DOHH2 (cell line): ENCODE measurements at regions not wholly inside any gene's neighbourhood (a gene's known extent, or its start where the extent isn't known, plus 50 kb on each side); places are given as distances from the start of the nearest gene placed in this dataset.

Source experiments
- H3F3A ChIP-seq: fragments of 200-600 bp; sonication (generic), shearing (Covaris generic); 2 replicates; pipeline ENCODE4 v1.6.0; 2016; ENCODE audit warnings: antibody characterized with exemption, mild to moderate bottlenecking; ENCODE audit not compliant: control insufficient read depth, insufficient read depth
- H3K27ac ChIP-seq: fragments of 200-600 bp; sonication (generic); 2 replicates; pipeline ENCODE4 v1.5.1; 2014; ENCODE audit warnings: low read depth, mild to moderate bottlenecking, low read length, moderate library complexity
- H3K27me3 ChIP-seq: fragments of 200-600 bp; sonication (generic); 2 replicates; pipeline ENCODE4 v1.6.1; 2014; ENCODE audit warnings: mild to moderate bottlenecking, low read length, mixed read lengths; ENCODE audit not compliant: control insufficient read depth
- H3K36me3 ChIP-seq: fragments of 200-600 bp; sonication (generic); 2 replicates; pipeline ENCODE4 v1.6.1; 2014; ENCODE audit warnings: mild to moderate bottlenecking, low read length, moderate library complexity, mixed read lengths; ENCODE audit not compliant: control insufficient read depth
- H3K4me1 ChIP-seq: fragments of 200-600 bp; sonication (generic); 2 replicates; pipeline ENCODE4 v1.6.1; 2014; ENCODE audit warnings: mild to moderate bottlenecking, low read length, mixed read lengths; ENCODE audit not compliant: control insufficient read depth
- H3K4me2 ChIP-seq: fragments of 200-600 bp; sonication (generic); 2 replicates; pipeline ENCODE4 v1.6.0; 2014; ENCODE audit warnings: mild to moderate bottlenecking, low read length, moderate library complexity
- H3K4me3 ChIP-seq: fragments of 200-600 bp; sonication (generic); 2 replicates; pipeline ENCODE4 v1.5.1; 2014; ENCODE audit warnings: mild to moderate bottlenecking, low read length, mixed read lengths
- H3K79me2 ChIP-seq: fragments of 200-600 bp; sonication (generic); 2 replicates; pipeline ENCODE4 v1.6.1; 2014; ENCODE audit warnings: mild to moderate bottlenecking, low read length, mixed read lengths; ENCODE audit not compliant: control insufficient read depth
- H3K9me2 ChIP-seq: fragments of 200-600 bp; sonication (generic); replicated peaks from 2 replicates; pipeline ENCODE4 v1.6.1; 2014; ENCODE audit warnings: mild to moderate bottlenecking, low read length, mixed read lengths; ENCODE audit not compliant: control insufficient read depth
- H3K9me3 ChIP-seq: fragments of 200-600 bp; sonication (generic); 2 replicates; pipeline ENCODE4 v1.6.1; 2014; ENCODE audit warnings: antibody characterized with exemption, low read length, mixed read lengths; ENCODE audit not compliant: control insufficient read depth, insufficient read depth
- H4K20me1 ChIP-seq: fragments of 200-600 bp; sonication (generic); 2 replicates; pipeline ENCODE4 v1.6.0; 2014; ENCODE audit warnings: low read depth, mild to moderate bottlenecking, antibody characterized with exemption, low read length, moderate library complexity; ENCODE audit not compliant: control insufficient read depth, insufficient read depth
- EZH2phosphoT487 ChIP-seq: fragments of 200-600 bp; sonication (generic); IDR thresholded peaks from 2 replicates; pipeline ENCODE4 v1.6.1; 2017; ENCODE audit warnings: borderline replicate concordance, mild to moderate bottlenecking, antibody characterized with exemption, low read length, moderate library complexity, mixed read lengths
- TF ChIP-seq, protein P1 (sequence below): fragments of 200-600 bp; sonication (generic); IDR thresholded peaks from one replicate; pipeline ENCODE4 v1.5.1; 2014; ENCODE audit warnings: antibody characterized with exemption, mild to moderate bottlenecking, low read depth, low read length; ENCODE audit not compliant: poor library complexity, severe bottlenecking

DNA sequence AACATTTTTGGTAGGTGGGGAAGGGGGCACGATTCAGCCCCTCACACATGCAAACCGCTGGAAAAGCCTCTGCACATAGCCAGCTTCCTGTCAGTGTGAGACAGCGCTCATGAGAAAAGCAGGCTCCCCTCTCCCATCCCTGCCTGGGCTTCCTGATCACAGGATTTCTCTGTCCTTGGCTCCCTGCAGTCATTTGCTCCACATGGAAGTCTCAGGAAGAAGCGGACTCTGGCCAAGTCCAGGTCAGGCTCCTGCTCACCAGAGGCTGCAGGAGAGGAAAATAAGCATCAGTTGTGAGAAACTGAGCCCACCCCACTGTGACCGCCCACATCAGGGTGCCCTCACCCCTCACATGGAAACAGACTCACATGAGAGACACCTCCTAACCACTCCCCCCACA, 664.3 kb upstream of the TENM3 start:
- Histone ChIP-seq H3K4me2 (no peak overlapping the region), H3K27me3 (no peaks in the 10 kb centered on the region), H4K20me1 (no peaks in the 10 kb centered on the region), H3K4me3 (no peak overlapping the region), H3F3A (no peaks in the 10 kb centered on the region), H3K9me2 (no peaks in the 10 kb centered on the region), H3K9me3 (no peaks in the 10 kb centered on the region; the same call in 1 of the 2 replicates), H3K4me1 (no peaks in the 10 kb centered on the region), H3K27ac (no peak overlapping the region), H3K36me3 (no peaks in the 10 kb centered on the region), H3K79me2 (no peaks in the 10 kb centered on the region)
- TF ChIP-seq, protein P1, sequence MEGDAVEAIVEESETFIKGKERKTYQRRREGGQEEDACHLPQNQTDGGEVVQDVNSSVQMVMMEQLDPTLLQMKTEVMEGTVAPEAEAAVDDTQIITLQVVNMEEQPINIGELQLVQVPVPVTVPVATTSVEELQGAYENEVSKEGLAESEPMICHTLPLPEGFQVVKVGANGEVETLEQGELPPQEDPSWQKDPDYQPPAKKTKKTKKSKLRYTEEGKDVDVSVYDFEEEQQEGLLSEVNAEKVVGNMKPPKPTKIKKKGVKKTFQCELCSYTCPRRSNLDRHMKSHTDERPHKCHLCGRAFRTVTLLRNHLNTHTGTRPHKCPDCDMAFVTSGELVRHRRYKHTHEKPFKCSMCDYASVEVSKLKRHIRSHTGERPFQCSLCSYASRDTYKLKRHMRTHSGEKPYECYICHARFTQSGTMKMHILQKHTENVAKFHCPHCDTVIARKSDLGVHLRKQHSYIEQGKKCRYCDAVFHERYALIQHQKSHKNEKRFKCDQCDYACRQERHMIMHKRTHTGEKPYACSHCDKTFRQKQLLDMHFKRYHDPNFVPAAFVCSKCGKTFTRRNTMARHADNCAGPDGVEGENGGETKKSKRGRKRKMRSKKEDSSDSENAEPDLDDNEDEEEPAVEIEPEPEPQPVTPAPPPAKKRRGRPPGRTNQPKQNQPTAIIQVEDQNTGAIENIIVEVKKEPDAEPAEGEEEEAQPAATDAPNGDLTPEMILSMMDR = no peak
- TF ChIP-seq EZH2phosphoT487 = no peak

DNA sequence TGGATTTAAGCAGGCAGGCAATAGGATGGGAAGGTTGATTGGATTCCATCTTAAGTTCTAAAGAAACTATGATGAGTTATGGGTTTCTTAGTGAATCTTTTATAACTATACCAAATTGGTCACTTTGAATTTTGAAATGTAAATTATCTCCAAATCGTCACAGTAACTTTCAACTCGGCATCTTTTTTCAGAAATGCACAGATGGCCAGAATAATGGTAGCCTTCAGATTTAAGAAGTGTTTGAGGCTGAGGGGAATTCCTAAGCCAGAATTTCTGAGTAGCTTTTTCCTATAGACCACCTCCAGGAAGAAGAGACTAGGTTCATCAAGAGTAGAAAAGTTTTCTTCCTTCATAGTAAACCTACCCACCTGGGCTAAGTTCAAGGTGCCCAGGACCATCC, 663.7 kb upstream of the TENM3 start:
- H3K27ac ChIP-seq = no peak overlapping the region
- no peaks in the 10 kb centered on the region for H3K4me1 ChIP-seq
- TF ChIP-seq EZH2phosphoT487 = no peak
- TF ChIP-seq, protein P1 = no peak
- H3K4me2 ChIP-seq = no peak overlapping the region
- no peak overlapping the region for H3K4me3 ChIP-seq
- H3K27me3 ChIP-seq = no peaks in the 10 kb centered on the region
- no peaks in the 10 kb centered on the region for H4K20me1 ChIP-seq
- H3K9me2 ChIP-seq = no peaks in the 10 kb centered on the region
- H3K9me3 ChIP-seq = no peaks in the 10 kb centered on the region; the same call in 1 of the 2 replicates
- no peaks in the 10 kb centered on the region for H3F3A ChIP-seq
- no peaks in the 10 kb centered on the region for H3K36me3 ChIP-seq
- H3K79me2 ChIP-seq = no peaks in the 10 kb centered on the region

DNA sequence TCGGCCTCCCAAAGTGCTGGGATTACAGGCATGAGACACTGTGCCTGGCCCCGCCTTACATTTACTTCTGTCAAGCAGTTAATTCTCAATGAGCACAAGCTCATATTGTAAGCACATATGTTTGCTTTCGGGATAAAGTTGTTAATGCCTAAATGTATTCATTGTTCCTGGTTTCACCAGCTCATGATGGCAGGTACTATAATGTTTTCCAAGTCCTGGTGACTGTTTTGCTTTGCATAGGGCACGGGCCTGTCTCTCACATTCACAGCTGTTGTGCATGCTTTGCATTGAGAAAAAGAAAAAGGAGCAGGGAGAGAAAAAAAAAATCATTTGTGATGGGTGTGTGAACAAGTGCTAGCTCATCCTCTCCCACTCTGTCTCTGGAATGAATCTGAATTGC, 661.2 kb upstream of the TENM3 start:
- TF ChIP-seq, protein P1 = no peak
- TF ChIP-seq EZH2phosphoT487 = no peak
- H3K79me2 ChIP-seq = no peaks in the 10 kb centered on the region
- H3K4me2 ChIP-seq = no peak overlapping the region
- H4K20me1 ChIP-seq = no peaks in the 10 kb centered on the region
- H3K4me3 ChIP-seq = no peak overlapping the region
- H3K36me3 ChIP-seq = no peaks in the 10 kb centered on the region
- no peaks in the 10 kb centered on the region for H3K27me3 ChIP-seq
- H3F3A ChIP-seq = no peaks in the 10 kb centered on the region
- H3K9me3 ChIP-seq = no peaks in the 10 kb centered on the region; the same call in 1 of the 2 replicates
- H3K27ac ChIP-seq = no peak overlapping the region
- H3K4me1 ChIP-seq = no peaks in the 10 kb centered on the region
- no peaks in the 10 kb centered on the region for H3K9me2 ChIP-seq
